IPS-NIHi11 (cell line): ENCODE measurements at regions not wholly inside any gene's neighbourhood (a gene's known extent, or its start where the extent isn't known, plus 50 kb on each side); places are given as distances from the start of the nearest gene placed in this dataset.
A peak's percentile ranks its signal among the peaks of the same experiment; 100 is the strongest.
"Not testable (repeated sequence)": the region's sequence is repeated elsewhere in the genome, so short reads cannot be mapped to it uniquely, and the experiment has no call there.

Experiments used
- DNase-seq: peaks from one replicate; pipeline ENCODE4 v3.0.0; 2012; ENCODE audit warnings: mixed read lengths, low spot score

DNA sequence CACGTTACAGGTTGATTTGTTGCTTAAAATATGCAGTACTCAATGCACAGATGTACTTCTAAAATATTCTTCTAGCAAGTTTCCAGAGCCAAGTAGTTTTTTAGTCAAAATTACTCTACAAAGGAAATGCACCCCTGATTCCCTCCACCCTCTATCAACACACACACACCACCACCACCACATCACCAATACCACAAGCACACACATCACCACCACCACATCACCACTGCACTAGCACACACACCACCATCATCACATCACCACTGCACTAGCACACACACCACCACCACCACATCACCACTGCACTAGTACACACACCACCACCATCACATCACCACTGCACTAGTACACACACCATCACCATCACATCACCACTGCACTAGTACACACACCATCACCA is 105.2 kb upstream of the FRG1 start:
- no peak for DNase-seq

- no peak for DNase-seq
Measured at GRCh38 chr4:189837471-189837870, 103.2 kb upstream of the FRG1 start.

GRCh38 chr4:189838821-189839497 is 101.7 kb upstream of the FRG1 start:
- no peak for DNase-seq

DNA sequence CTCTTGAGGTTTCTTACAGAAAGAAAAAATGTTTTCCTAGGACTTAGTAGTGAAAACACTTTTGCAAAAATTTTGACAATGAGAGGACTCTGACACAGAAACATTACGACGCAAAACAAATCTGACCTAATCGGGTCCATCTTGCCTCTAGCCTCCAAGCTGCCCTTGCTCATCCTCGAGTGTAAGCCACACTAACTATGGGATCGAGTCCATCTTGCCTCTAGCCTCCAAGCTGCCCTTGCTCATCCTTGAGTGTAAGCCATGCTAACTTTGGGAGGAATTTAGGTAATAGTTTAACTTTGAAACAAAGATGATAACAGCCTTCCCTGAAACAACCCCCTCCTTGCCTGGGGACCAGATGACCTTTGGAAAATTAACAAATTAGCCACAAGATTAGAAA is 100.3 kb upstream of the FRG1 start:
- no peak for DNase-seq

GRCh38 chr4:189843413-189844009 is 97.2 kb upstream of the FRG1 start:
- peak; percentile 25 for DNase-seq

- DNase-seq, result no peak
Measured at GRCh38 chr4:189845145-189845846, 95.4 kb upstream of the FRG1 start.

GRCh38 chr4:189846094-189846493 is 94.6 kb upstream of the FRG1 start:
- DNase-seq, result not testable (repeated sequence)

DNA sequence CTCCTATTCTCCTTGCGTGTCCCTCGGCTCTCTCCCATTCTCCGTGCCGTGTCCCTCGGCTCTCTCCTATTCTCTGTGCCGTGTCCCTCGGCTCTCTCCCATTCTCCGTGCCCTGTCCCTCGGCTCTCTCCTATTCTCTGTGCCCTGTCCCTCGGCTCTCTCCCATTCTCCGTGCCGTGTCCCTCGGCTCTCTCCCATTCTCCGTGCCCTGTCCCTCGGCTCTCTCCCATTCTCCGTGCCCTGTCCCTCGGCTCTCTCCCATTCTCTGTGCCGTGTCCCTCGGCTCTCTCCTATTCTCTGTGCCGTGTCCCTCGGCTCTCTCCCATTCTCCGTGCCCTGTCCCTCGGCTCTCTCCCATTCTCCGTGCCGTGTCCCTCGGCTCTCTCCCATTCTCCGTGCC is 94.1 kb upstream of the FRG1 start:
- DNase-seq, result not testable (repeated sequence)

- DNase-seq, result not testable (repeated sequence)
Measured at GRCh38 chr4:189848672-189849071, 92.0 kb upstream of the FRG1 start.

- no peak for DNase-seq
Measured at GRCh38 chr4:189850239-189850856, 90.3 kb upstream of the FRG1 start.

- no peak for DNase-seq
Measured at GRCh38 chr4:189858435-189858834, 82.2 kb upstream of the FRG1 start.

- DNase-seq, result no peak
Measured at GRCh38 chr4:189861101-189861500, 79.6 kb upstream of the FRG1 start.

DNA sequence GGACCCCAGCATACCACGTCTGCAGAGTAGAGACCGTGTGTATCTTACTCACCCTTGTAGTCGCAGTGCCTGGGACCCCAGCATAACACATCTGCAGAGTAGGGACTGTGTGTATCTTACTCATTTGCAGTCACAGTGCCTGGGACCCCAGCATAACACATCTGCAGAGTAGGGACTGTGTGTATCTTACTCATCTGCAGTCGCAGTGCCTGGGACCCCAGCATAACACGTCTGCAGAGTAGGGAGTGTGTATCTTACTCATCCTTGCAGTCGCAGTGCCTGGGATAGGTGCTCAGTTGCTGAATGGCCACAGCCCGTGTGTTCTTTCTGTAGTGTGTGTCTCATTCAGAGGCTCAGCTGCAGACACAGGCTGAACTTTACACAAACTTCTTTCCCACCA is 71.4 kb upstream of the FRG1 start:
- no peak for DNase-seq

DNA sequence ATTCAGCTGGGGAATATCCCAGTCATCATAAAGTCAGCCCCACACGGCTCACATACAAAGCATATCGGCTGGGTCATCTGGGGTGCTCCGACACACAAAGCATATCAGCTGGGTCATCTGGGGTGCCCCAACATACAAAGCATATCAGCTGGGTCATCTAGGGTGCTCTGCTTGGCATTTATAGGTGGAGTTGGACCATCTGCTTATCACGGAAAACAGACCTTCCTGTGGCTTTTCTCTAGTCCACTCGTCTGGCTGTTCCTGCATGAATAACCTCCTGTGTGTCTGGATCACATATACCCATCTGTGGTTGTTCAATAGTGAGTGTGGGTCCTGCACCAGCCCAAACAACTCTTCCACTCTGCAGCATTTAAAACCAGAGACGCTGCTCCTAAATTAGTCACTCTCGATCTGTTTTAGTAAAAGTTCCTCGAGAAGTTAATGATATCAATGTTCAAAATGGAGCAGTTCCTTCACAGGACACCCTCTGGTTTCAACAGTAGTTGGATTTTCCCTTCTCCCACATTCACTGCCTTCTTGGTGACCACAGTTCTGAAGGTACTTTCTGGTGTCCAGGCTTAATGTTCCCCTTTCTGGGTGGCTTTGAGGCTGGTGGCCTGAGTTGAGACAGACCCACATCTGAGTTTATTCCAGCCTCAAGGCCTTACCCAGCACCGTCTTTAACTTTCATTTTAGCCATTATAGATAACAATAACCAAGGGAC is 70.0 kb upstream of the FRG1 start:
- DNase-seq, result no peak

- DNase-seq, result no peak
Measured at GRCh38 chr4:189874591-189874990, 66.1 kb upstream of the FRG1 start.

DNA sequence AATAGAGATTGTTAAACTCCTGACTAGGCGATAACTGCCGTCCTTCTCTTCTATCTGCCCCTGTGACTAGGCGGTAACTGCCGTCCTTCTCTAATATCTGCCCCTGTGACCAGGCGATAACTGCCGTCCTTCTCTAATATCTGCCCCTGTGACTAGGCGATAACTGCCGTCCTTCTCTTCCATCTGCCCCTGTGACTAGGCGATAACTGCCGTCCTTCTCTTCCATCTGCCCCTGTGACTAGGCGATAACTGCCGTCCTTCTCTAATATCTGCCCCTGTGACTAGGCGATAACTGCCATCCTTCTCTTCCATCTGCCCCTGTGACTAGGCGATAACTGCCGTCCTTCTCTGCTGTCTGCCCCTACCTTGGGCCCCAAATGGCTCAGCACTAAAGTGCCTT is 59.5 kb upstream of the FRG1 start:
- DNase-seq, result not testable (repeated sequence)

GRCh38 chr4:189888407-189888806 is 52.3 kb upstream of the FRG1 start:
- not testable (repeated sequence) for DNase-seq
